K562 (cell line): ENCODE measurements at regions not wholly inside any gene's neighbourhood (a gene's known extent, or its start where the extent isn't known, plus 50 kb on each side); places are given as distances from the start of the nearest gene placed in this dataset.

Experiments
- BRD9 ChIP-seq: fragments of 450-650 bp; IDR thresholded peaks from 2 replicates; pipeline ENCODE4 v1.6.1; 2018; ENCODE audit warnings: low read depth; ENCODE audit not compliant: partially characterized antibody
- CREB3L1 ChIP-seq: fragments of 450-650 bp; IDR thresholded peaks from 2 replicates; pipeline ENCODE4 v1.6.1; 2014; ENCODE audit warnings: low read depth, mild to moderate bottlenecking, moderate library complexity, borderline replicate concordance
- DMBX1 ChIP-seq: fragments of 250-450 bp; sonication (Bioruptor Pico); IDR thresholded peaks from 2 replicates; pipeline ENCODE4 v1.8.0; 2022; ENCODE audit warnings: inconsistent platforms, mild to moderate bottlenecking, moderate library complexity, borderline replicate concordance
- ELF2 ChIP-seq: fragments of 250-450 bp; sonication (Bioruptor Pico); IDR thresholded peaks from 2 replicates; pipeline ENCODE4 v1.5.0; 2021; ENCODE audit warnings: mild to moderate bottlenecking
- EZH2 ChIP-seq: IDR thresholded peaks from 2 replicates; pipeline ENCODE4 v1.6.1; 2012; ENCODE audit warnings: low read depth, mild to moderate bottlenecking, inconsistent platforms, low read length, borderline replicate concordance
- FOXO4 ChIP-seq: fragments of 450-650 bp; formaldehyde crosslinking; IDR thresholded peaks from 2 replicates; pipeline ENCODE4 v1.4.0; 2020; ENCODE audit warnings: mild to moderate bottlenecking, moderate library complexity
- GTF2F1 ChIP-seq: IDR thresholded peaks from 2 replicates; pipeline ENCODE4 v1.6.1; 2011; ENCODE audit warnings: low read depth, low read length, improper control_type of control experiment
- HOMEZ ChIP-seq: fragments of 250-450 bp; sonication (Bioruptor Pico); IDR thresholded peaks from 2 replicates; pipeline ENCODE4 v1.4.0; 2020; ENCODE audit warnings: mild to moderate bottlenecking, moderate library complexity
- JUND ChIP-seq, 2 experiments: IDR thresholded peaks; 2 replicates in 1 of 2; 3 replicates in 1 of 2; pipeline ENCODE4 v1.6.1; 2011; ENCODE audit warnings: borderline replicate concordance in 2 of 2, low read depth in 2 of 2, low read length in 2 of 2, improper control_type of control experiment in 1 of 2, missing biosample characterization in 1 of 2, missing genetic modification characterization in 1 of 2, missing genetic modification reagents in 1 of 2
- RUNX1 ChIP-seq: sonication (generic); IDR thresholded peaks from 2 replicates; pipeline ENCODE4 v1.6.1; 2016; ENCODE audit warnings: antibody characterized with exemption, low read depth
- SOX6 ChIP-seq: fragments of 450-650 bp; IDR thresholded peaks from 2 replicates; pipeline ENCODE4 v1.6.1; 2014; ENCODE audit warnings: mild to moderate bottlenecking
- TBP ChIP-seq: optimal IDR thresholded peaks from 2 replicates; pipeline ENCODE3; 2011; ENCODE audit warnings: low read depth, low read length, improper control_type of control experiment
- THAP12 ChIP-seq: fragments of 250-450 bp; sonication (Bioruptor Pico); IDR thresholded peaks from 2 replicates; pipeline ENCODE4 v1.9.0; 2021; ENCODE audit warnings: mild to moderate bottlenecking, inconsistent platforms
- ZNF395 ChIP-seq: fragments of 200-800 bp; sonication (Bioruptor generic); IDR thresholded peaks from 2 replicates; pipeline ENCODE4 v1.6.1; 2017; ENCODE audit warnings: missing genetic modification characterization, missing compliant biosample characterization

- TF ChIP-seq FOXO4 (CRISPR knock-in tag) (no peak), CREB3L1 (no peak), THAP12 (CRISPR knock-in tag) (no peak), ZNF395 (no peak), DMBX1 (CRISPR knock-in tag) (no peak), JUND (IDR thresholded peaks at IDR 0.05; ENCODE audit: borderline replicate concordance, low read depth, low read length) (no peak), JUND (tag; IDR thresholded peaks at IDR 0.05; ENCODE audit: borderline replicate concordance, low read depth, low read length) (no peak), RUNX1 (no peak), GTF2F1 (no peak), ELF2 (CRISPR knock-in tag) (no peak), TBP (no peak), SOX6 (no peak), BRD9 (no peak), HOMEZ (CRISPR knock-in tag) (no peak), EZH2 (no peak)
Measured at GRCh38 chr6:113439866-113440265, 417.3 kb upstream of the MARCKS start (continued).
